ENCODE measurements at regions not wholly inside any gene's neighbourhood (a gene's known extent, or its start where the extent isn't known, plus 50 kb on each side); places are given as distances from the start of the nearest gene placed in this dataset.
"Not testable (repeated sequence)": the region's sequence is repeated elsewhere in the genome, so short reads cannot be mapped to it uniquely, and the experiment has no call there.

- Histone ChIP-seq H3K9me3 (ENCODE audit: control insufficient read depth in 2 of 2, insufficient read depth in 1 of 2, low read length in 1 of 2) (peaks cover 0 to 11% of the 10 kb centered on the region in 2 donors), H3K36me3 (ENCODE audit: control insufficient read depth in 2 of 2, insufficient read depth in 2 of 2, low read length in 1 of 2) (no peaks in the 10 kb centered on the region), H3K4me1 (ENCODE audit: control insufficient read depth in 2 of 2, insufficient read depth in 2 of 2, low read length in 2 of 2) (no peaks in the 10 kb centered on the region), H3K27me3 (ENCODE audit: control insufficient read depth in 2 of 2, insufficient read depth in 1 of 2, low read length in 1 of 2) (no peaks in the 10 kb centered on the region), H3K4me3 (ENCODE audit: low read length in 2 of 2) (no peak overlapping the region), H3K27ac (ENCODE audit: low read depth in 1 of 2, low read length in 1 of 2) (no peak overlapping the region)
- no peak for DNase-seq (ENCODE audit: low read depth in 6 of 9, low spot score in 9 of 9)
- WGBS = 78% methylated on average over 2 of the region's 2 CpGs
Observed at GRCh38 chr5:118325931-118326330, 662.4 kb downstream of the DTWD2 start.

- not testable (repeated sequence) for H3K4me1 ChIP-seq (ENCODE audit: control insufficient read depth in 2 of 2, insufficient read depth in 2 of 2, low read length in 2 of 2); H3K27ac ChIP-seq (ENCODE audit: low read depth in 1 of 2, low read length in 1 of 2); DNase-seq (ENCODE audit: low read depth in 6 of 9, low spot score in 9 of 9); H3K4me3 ChIP-seq (ENCODE audit: low read length in 2 of 2); H3K36me3 ChIP-seq (ENCODE audit: control insufficient read depth in 2 of 2, insufficient read depth in 2 of 2, low read length in 1 of 2); H3K27me3 ChIP-seq (ENCODE audit: control insufficient read depth in 2 of 2, insufficient read depth in 1 of 2, low read length in 1 of 2)
- H3K9me3 ChIP-seq (ENCODE audit: control insufficient read depth in 2 of 2, insufficient read depth in 1 of 2, low read length in 1 of 2) = peaks cover 0 to 11% of the 10 kb centered on the region in 2 donors
- WGBS = 93% methylated on average over 5 of the region's 5 CpGs
Observed at GRCh38 chr5:118323723-118324122, 664.6 kb downstream of the DTWD2 start.

DNA sequence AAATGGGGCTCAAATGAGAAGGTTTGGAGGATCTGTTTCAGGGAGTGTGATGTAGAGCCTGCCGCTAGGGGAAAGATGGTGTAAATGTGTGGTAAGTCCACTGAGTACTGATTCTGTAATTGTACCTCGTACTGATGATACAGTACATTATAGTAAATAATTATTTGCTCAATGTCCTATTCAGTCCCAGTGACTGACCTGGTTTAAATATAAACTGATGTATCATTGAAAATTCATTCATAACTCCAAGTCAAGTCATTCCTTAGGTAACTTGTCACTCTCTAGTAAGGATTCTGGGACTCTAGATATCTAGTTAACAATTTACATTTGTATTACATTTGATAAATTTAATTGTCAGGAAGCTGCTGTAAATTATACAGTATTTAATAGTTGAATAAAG is 667.3 kb downstream of the DTWD2 start:
- Histone ChIP-seq H3K36me3 (ENCODE audit: control insufficient read depth in 2 of 2, insufficient read depth in 2 of 2, low read length in 1 of 2) (no peaks in the 10 kb centered on the region), H3K27ac (ENCODE audit: low read depth in 1 of 2, low read length in 1 of 2) (no peak overlapping the region), H3K27me3 (ENCODE audit: control insufficient read depth in 2 of 2, insufficient read depth in 1 of 2, low read length in 1 of 2) (no peaks in the 10 kb centered on the region), H3K4me3 (ENCODE audit: low read length in 2 of 2) (no peak overlapping the region), H3K9me3 (ENCODE audit: control insufficient read depth in 2 of 2, insufficient read depth in 1 of 2, low read length in 1 of 2) (peaks cover 0 to 11% of the 10 kb centered on the region in 2 donors), H3K4me1 (ENCODE audit: control insufficient read depth in 2 of 2, insufficient read depth in 2 of 2, low read length in 2 of 2) (no peaks in the 10 kb centered on the region)
- DNase-seq (ENCODE audit: low read depth in 6 of 9, low spot score in 9 of 9) = no peak
- 96% methylated on average over 2 of the region's 2 CpGs for WGBS

DNA sequence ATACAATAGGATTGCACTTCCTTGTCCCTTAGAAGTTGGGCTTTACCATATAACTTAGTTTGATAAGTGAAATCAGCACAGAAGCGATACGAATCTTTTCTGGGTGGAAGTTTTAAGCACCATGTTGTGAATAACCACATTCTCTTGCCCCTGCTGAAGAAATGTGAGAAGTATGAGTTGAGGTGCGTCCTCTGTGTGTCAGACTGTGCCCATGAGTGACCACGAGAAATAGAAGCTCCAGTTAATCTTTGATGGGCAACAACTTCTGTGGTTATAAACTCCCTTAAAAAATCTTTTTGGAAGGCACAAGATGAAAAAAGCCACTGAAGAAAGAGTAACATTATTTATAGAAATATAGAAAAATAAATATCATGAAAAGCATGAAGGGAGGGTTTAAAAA is 668.2 kb downstream of the DTWD2 start:
- no peak for DNase-seq (ENCODE audit: low read depth in 6 of 9, low spot score in 9 of 9)
- H3K27me3 ChIP-seq (ENCODE audit: control insufficient read depth in 2 of 2, insufficient read depth in 1 of 2, low read length in 1 of 2) = no peaks in the 10 kb centered on the region
- no peak overlapping the region for H3K27ac ChIP-seq (ENCODE audit: low read depth in 1 of 2, low read length in 1 of 2)
- no peaks in the 10 kb centered on the region for H3K4me1 ChIP-seq (ENCODE audit: control insufficient read depth in 2 of 2, insufficient read depth in 2 of 2, low read length in 2 of 2)
- peaks cover 0 to 11% of the 10 kb centered on the region in 2 donors for H3K9me3 ChIP-seq (ENCODE audit: control insufficient read depth in 2 of 2, insufficient read depth in 1 of 2, low read length in 1 of 2)
- 95% methylated on average over 4 of the region's 4 CpGs for WGBS
- no peak overlapping the region for H3K4me3 ChIP-seq (ENCODE audit: low read length in 2 of 2)
- H3K36me3 ChIP-seq (ENCODE audit: control insufficient read depth in 2 of 2, insufficient read depth in 2 of 2, low read length in 1 of 2) = no peaks in the 10 kb centered on the region

DNA sequence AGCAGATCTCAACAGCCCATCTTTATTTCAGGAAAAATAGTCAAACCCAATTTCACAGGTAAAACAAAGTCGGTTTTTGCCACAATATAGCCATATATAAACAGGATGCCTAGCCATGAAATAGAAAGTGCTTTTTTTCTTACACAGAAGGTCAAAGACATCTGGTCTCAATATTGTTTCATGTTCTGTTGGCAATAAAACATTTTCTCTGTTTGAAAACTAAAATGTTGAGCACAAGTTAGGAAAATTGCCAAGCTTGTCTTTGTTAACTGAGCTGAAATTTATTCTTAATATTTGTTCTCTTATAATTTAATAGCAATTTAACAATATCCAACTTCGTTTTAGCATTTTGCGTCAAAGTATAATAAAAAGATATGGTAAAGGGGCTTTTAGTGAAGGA is 673.4 kb downstream of the DTWD2 start:
- Histone ChIP-seq H3K36me3 (ENCODE audit: control insufficient read depth in 2 of 2, insufficient read depth in 2 of 2, low read length in 1 of 2) (no peaks in the 10 kb centered on the region), H3K27me3 (ENCODE audit: control insufficient read depth in 2 of 2, insufficient read depth in 1 of 2, low read length in 1 of 2) (no peaks in the 10 kb centered on the region), H3K27ac (ENCODE audit: low read depth in 1 of 2, low read length in 1 of 2) (no peak overlapping the region), H3K4me3 (ENCODE audit: low read length in 2 of 2) (no peak overlapping the region), H3K9me3 (ENCODE audit: control insufficient read depth in 2 of 2, insufficient read depth in 1 of 2, low read length in 1 of 2) (no peaks in the 10 kb centered on the region), H3K4me1 (ENCODE audit: control insufficient read depth in 2 of 2, insufficient read depth in 2 of 2, low read length in 2 of 2) (no peaks in the 10 kb centered on the region)
- 93% methylated on average over 3 of the region's 3 CpGs for WGBS
- no peak for DNase-seq (ENCODE audit: low read depth in 6 of 9, low spot score in 9 of 9)

- no peaks in the 10 kb centered on the region for H3K9me3 ChIP-seq (ENCODE audit: control insufficient read depth in 2 of 2, insufficient read depth in 1 of 2, low read length in 1 of 2)
- DNase-seq (ENCODE audit: low read depth in 6 of 9, low spot score in 9 of 9) = no peak
- no peaks in the 10 kb centered on the region for H3K4me1 ChIP-seq (ENCODE audit: control insufficient read depth in 2 of 2, insufficient read depth in 2 of 2, low read length in 2 of 2)
- H3K27me3 ChIP-seq (ENCODE audit: control insufficient read depth in 2 of 2, insufficient read depth in 1 of 2, low read length in 1 of 2) = no peaks in the 10 kb centered on the region
- no peak overlapping the region for H3K4me3 ChIP-seq (ENCODE audit: low read length in 2 of 2)
- H3K36me3 ChIP-seq (ENCODE audit: control insufficient read depth in 2 of 2, insufficient read depth in 2 of 2, low read length in 1 of 2) = no peaks in the 10 kb centered on the region
- WGBS = 97% methylated on average over 5 of the region's 5 CpGs
- H3K27ac ChIP-seq (ENCODE audit: low read depth in 1 of 2, low read length in 1 of 2) = no peak overlapping the region
Observed at GRCh38 chr5:118311103-118311819, 677.1 kb downstream of the DTWD2 start.

DNA sequence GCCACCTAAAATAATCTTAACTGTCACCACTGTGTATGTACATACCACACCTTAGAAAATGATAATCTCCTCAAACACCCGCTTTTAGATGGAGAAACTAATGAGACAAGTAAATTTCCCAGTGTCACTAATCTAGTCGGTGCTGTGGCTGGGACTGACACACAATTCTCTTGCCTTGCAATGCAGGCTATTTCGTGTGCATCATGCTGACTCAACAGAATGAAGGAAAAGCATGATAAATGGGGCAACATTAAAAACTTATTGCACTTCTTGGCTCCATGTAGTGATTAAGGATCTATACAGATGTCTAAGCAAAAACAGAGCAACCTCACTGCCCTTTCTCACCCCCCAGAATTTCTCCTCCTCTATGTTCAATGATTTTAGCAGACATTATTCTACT is 677.9 kb downstream of the DTWD2 start:
- Histone ChIP-seq H3K4me3 (ENCODE audit: low read length in 2 of 2) (no peak overlapping the region), H3K9me3 (ENCODE audit: control insufficient read depth in 2 of 2, insufficient read depth in 1 of 2, low read length in 1 of 2) (no peaks in the 10 kb centered on the region), H3K27me3 (ENCODE audit: control insufficient read depth in 2 of 2, insufficient read depth in 1 of 2, low read length in 1 of 2) (no peaks in the 10 kb centered on the region), H3K27ac (ENCODE audit: low read depth in 1 of 2, low read length in 1 of 2) (no peak overlapping the region), H3K4me1 (ENCODE audit: control insufficient read depth in 2 of 2, insufficient read depth in 2 of 2, low read length in 2 of 2) (no peaks in the 10 kb centered on the region), H3K36me3 (ENCODE audit: control insufficient read depth in 2 of 2, insufficient read depth in 2 of 2, low read length in 1 of 2) (no peaks in the 10 kb centered on the region)
- 88% methylated on average over 3 of the region's 3 CpGs for WGBS
- no peak for DNase-seq (ENCODE audit: low read depth in 6 of 9, low spot score in 9 of 9)

- no peak for DNase-seq (ENCODE audit: low read depth in 6 of 9, low spot score in 9 of 9)
- no peak overlapping the region for H3K4me3 ChIP-seq (ENCODE audit: low read length in 2 of 2)
- H3K36me3 ChIP-seq (ENCODE audit: control insufficient read depth in 2 of 2, insufficient read depth in 2 of 2, low read length in 1 of 2) = no peaks in the 10 kb centered on the region
- H3K4me1 ChIP-seq (ENCODE audit: control insufficient read depth in 2 of 2, insufficient read depth in 2 of 2, low read length in 2 of 2) = no peaks in the 10 kb centered on the region
- H3K9me3 ChIP-seq (ENCODE audit: control insufficient read depth in 2 of 2, insufficient read depth in 1 of 2, low read length in 1 of 2) = no peaks in the 10 kb centered on the region
- H3K27me3 ChIP-seq (ENCODE audit: control insufficient read depth in 2 of 2, insufficient read depth in 1 of 2, low read length in 1 of 2) = no peaks in the 10 kb centered on the region
- 94% methylated on average over 2 of the region's 2 CpGs for WGBS
- no peak overlapping the region for H3K27ac ChIP-seq (ENCODE audit: low read depth in 1 of 2, low read length in 1 of 2)
Observed at GRCh38 chr5:118303296-118303695, 685.1 kb downstream of the DTWD2 start.

DNA sequence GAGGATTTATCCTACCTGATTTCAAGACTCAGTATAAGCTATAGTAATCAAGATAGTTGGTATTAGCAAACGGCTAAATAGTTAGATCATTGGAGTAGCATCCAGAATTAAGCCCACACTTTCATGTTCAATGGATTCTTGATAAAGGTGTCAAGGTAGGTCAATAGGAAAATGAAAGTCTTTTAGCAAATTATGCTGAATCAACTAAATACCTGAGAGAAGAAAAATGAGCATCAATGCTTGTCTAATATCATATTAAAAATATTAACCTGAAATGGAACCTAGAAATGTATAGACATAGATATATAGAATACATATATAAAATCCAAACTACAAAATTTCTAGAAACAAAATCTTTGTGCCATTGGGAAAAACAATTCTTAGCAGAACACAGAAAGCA is 685.6 kb downstream of the DTWD2 start:
- H3K9me3 ChIP-seq (ENCODE audit: control insufficient read depth in 2 of 2, insufficient read depth in 1 of 2, low read length in 1 of 2) = no peaks in the 10 kb centered on the region
- H3K27me3 ChIP-seq (ENCODE audit: control insufficient read depth in 2 of 2, insufficient read depth in 1 of 2, low read length in 1 of 2) = no peaks in the 10 kb centered on the region
- H3K4me1 ChIP-seq (ENCODE audit: control insufficient read depth in 2 of 2, insufficient read depth in 2 of 2, low read length in 2 of 2) = no peaks in the 10 kb centered on the region
- 96% methylated on average over 1 of the region's 1 CpG for WGBS
- no peak overlapping the region for H3K27ac ChIP-seq (ENCODE audit: low read depth in 1 of 2, low read length in 1 of 2)
- DNase-seq (ENCODE audit: low read depth in 6 of 9, low spot score in 9 of 9) = no peak
- no peak overlapping the region for H3K4me3 ChIP-seq (ENCODE audit: low read length in 2 of 2)
- H3K36me3 ChIP-seq (ENCODE audit: control insufficient read depth in 2 of 2, insufficient read depth in 2 of 2, low read length in 1 of 2) = no peaks in the 10 kb centered on the region

All from thymus (tissue), 11 donors.